CD4-positive, alpha-beta T cell treated with Interleukin-4 for 4 hours (primary cell): ENCODE measurements at regions not wholly inside any gene's neighbourhood (a gene's known extent, or its start where the extent isn't known, plus 50 kb on each side); places are given as distances from the start of the nearest gene placed in this dataset.

Experiments used
- DNase-seq: peaks from one replicate; pipeline ENCODE4 v3.0.0-alpha.2; 2020

GRCh38 chr6:122308074-122308473 lies 91.4 kb upstream of the HSF2 start:
- DNase-seq = no peak

GRCh38 chr6:122315842-122316241 lies 83.6 kb upstream of the HSF2 start:
- no peak for DNase-seq

GRCh38 chr6:122322824-122323223 lies 76.6 kb upstream of the HSF2 start:
- no peak for DNase-seq

GRCh38 chr6:122323361-122323760 lies 76.1 kb upstream of the HSF2 start:
- no peak for DNase-seq

GRCh38 chr6:122330315-122330714 lies 69.1 kb upstream of the HSF2 start:
- DNase-seq = no peak

GRCh38 chr6:122337645-122338044 lies 61.8 kb upstream of the HSF2 start:
- DNase-seq = no peak

- DNase-seq = no peak
Observed at GRCh38 chr6:122339661-122340060, 59.8 kb upstream of the HSF2 start.

- DNase-seq = no peak
Observed at GRCh38 chr6:122347280-122347679, 52.2 kb upstream of the HSF2 start.

GRCh38 chr6:122347751-122348150 lies 51.7 kb upstream of the HSF2 start:
- DNase-seq = no peak
